ENCODE measurements at regions not wholly inside any gene's neighbourhood (a gene's known extent, or its start where the extent isn't known, plus 50 kb on each side); places are given as distances from the start of the nearest gene placed in this dataset.
"Not testable (repeated sequence)": the region's sequence is repeated elsewhere in the genome, so short reads cannot be mapped to it uniquely, and the experiment has no call there.

GRCh38 chr3:80890571-80890970, 870.9 kb downstream of the GBE1 start:
- no peak for DNase-seq

GRCh38 chr3:80889535-80889934, 871.9 kb downstream of the GBE1 start:
- DNase-seq: no peak

- no peak for DNase-seq
These were observed 890.9 kb downstream of the GBE1 start for GRCh38 chr3:80870476-80871041.

GRCh38 chr3:80855482-80855881, 906.0 kb downstream of the GBE1 start:
- DNase-seq: no peak

- no peak for DNase-seq
These were observed 925.0 kb downstream of the GBE1 start for GRCh38 chr3:80836395-80836794.

GRCh38 chr3:80807577-80807976, 953.9 kb downstream of the GBE1 start:
- DNase-seq: no peak

- no peak for DNase-seq
These were observed 954.8 kb downstream of the GBE1 start for GRCh38 chr3:80806673-80807072.

GRCh38 chr3:80788914-80789313, 972.5 kb downstream of the GBE1 start:
- DNase-seq: no peak

- no peak for DNase-seq
These were observed 975.6 kb downstream of the GBE1 start for GRCh38 chr3:80785875-80786274.

GRCh38 chr3:80785475-80785874, 976.0 kb downstream of the GBE1 start:
- DNase-seq: no peak

- DNase-seq: no peak
These were observed 990.4 kb downstream of the GBE1 start for GRCh38 chr3:80771085-80771484.

- DNase-seq: no peak
These were observed 991.1 kb downstream of the GBE1 start for GRCh38 chr3:80770106-80771074.

- no peak for DNase-seq
These were observed 991.8 kb downstream of the GBE1 start for GRCh38 chr3:80769683-80770082.

- no peak for DNase-seq
These were observed 993.8 kb downstream of the GBE1 start for GRCh38 chr3:80767604-80768003.

GRCh38 chr3:80754969-80755368, 987.2 kb upstream of the ROBO1 start:
- no peak for DNase-seq

GRCh38 chr3:80753021-80753420, 985.2 kb upstream of the ROBO1 start:
- DNase-seq: no peak

GRCh38 chr3:80750637-80751036, 982.8 kb upstream of the ROBO1 start:
- no peak for DNase-seq

- no peak for DNase-seq
These were observed 967.1 kb upstream of the ROBO1 start for GRCh38 chr3:80734920-80735319.

- DNase-seq: no peak
These were observed 966.7 kb upstream of the ROBO1 start for GRCh38 chr3:80734483-80734882.

GRCh38 chr3:80733522-80734176, 965.9 kb upstream of the ROBO1 start:
- no peak for DNase-seq

- not testable (repeated sequence) for DNase-seq
These were observed 959.8 kb upstream of the ROBO1 start for GRCh38 chr3:80727561-80727960.

- DNase-seq: not testable (repeated sequence)
These were observed 942.0 kb upstream of the ROBO1 start for GRCh38 chr3:80709597-80710322.

- no peak for DNase-seq
These were observed 937.5 kb upstream of the ROBO1 start for GRCh38 chr3:80705290-80705689.

All from DMS79 treated with DMSO at 0.1 percent for 48 hours (cell line).